ENCODE measurements at regions not wholly inside any gene's neighbourhood (a gene's known extent, or its start where the extent isn't known, plus 50 kb on each side); places are given as distances from the start of the nearest gene placed in this dataset.

- Histone ChIP-seq H3K27ac (no peak overlapping the region), H3K4me3 (no peak overlapping the region)
- TF ChIP-seq, protein P1, sequence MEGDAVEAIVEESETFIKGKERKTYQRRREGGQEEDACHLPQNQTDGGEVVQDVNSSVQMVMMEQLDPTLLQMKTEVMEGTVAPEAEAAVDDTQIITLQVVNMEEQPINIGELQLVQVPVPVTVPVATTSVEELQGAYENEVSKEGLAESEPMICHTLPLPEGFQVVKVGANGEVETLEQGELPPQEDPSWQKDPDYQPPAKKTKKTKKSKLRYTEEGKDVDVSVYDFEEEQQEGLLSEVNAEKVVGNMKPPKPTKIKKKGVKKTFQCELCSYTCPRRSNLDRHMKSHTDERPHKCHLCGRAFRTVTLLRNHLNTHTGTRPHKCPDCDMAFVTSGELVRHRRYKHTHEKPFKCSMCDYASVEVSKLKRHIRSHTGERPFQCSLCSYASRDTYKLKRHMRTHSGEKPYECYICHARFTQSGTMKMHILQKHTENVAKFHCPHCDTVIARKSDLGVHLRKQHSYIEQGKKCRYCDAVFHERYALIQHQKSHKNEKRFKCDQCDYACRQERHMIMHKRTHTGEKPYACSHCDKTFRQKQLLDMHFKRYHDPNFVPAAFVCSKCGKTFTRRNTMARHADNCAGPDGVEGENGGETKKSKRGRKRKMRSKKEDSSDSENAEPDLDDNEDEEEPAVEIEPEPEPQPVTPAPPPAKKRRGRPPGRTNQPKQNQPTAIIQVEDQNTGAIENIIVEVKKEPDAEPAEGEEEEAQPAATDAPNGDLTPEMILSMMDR (IDR thresholded peaks at IDR 0.05) = no peak
- no peak for DNase-seq (ENCODE audit: low spot score)
These were observed 283.0 kb upstream of the PLXNA2 start for GRCh38 chr1:208527156-208527555.

DNA sequence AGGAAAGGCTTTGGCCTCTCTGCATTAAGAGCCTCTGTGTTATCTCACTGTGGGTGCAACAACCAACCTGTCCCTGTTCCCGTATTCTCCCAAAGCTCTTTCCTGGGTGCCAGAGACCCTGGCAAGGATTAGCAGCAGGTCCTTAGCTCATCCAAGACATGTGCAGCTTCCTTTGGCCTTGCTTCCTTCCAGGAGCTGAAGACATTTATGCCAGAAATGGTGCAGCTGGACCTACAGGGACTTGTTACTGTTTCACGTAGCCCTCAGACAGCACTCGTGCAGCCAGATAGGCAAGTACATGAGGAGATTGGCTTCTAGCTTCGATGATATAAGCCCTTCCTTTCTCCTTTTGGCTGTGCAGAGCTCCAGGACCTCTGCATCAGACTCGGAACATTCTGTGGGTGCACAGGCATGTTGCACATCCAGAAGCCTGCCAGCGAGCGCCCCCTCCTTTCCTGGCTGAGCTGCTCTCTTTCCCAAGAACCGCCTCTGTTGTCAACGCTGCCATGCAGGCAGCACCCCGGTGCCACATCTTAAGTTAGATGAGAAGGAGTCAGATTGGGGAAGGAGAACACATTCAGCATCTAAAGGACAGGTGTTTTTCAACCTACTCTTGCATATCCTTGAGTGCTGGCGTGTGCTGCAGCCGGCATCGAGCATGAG lies 284.5 kb upstream of the PLXNA2 start:
- TF ChIP-seq, protein P1 (IDR thresholded peaks at IDR 0.05) = no peak
- H3K4me3 ChIP-seq = no peak overlapping the region
- DNase-seq (ENCODE audit: low spot score) = no peak
- no peak overlapping the region for H3K27ac ChIP-seq

- no peak for DNase-seq (ENCODE audit: low spot score)
- Histone ChIP-seq H3K4me3 (no peak overlapping the region), H3K27ac (no peak overlapping the region)
- TF ChIP-seq, protein P1 (IDR thresholded peaks at IDR 0.05) = no peak
These were observed 287.0 kb upstream of the PLXNA2 start for GRCh38 chr1:208531003-208531750.

DNA sequence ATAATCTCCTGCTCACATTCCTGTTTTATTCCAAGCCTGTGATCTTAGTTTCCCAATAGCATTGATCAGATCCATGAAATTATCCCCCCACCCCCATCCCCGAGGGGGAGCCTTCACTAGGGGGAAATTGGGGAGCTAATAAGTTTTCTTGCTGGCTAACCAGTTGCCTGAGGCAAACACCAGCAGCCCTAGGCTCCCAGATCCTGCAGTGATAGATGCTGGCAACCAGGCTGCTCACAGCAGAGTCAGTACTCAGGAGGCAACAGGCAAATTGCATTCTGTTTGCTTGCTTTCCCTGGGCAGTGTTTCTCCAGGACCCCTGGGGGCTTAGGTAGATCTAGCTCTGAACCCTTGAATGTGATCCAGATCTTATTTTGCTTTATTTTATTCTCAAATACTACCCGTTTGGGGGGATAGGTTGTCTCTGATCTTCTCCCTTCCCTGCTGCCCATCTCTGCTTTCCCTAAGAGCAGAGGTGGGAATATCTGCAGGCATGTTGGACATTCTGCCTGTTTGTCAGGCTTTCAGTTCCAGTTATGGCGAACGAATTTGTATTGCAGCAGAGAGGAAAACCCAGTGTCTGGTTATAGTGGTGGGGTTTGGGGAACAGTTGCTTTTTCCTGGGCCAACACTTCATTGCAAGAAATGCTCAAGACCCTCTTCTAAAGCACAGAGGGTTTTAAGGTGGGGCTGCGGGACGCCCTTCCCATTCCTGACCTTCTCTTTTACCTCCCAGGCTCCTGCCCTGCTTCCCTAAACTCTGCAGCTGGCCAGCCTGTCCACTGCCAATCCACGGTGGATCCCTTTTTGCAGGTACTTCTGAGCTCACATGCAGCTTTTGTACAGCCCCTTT lies 289.8 kb upstream of the PLXNA2 start:
- no peak overlapping the region for H3K27ac ChIP-seq
- TF ChIP-seq, protein P1 (IDR thresholded peaks at IDR 0.05) = no peak
- H3K4me3 ChIP-seq = no peak overlapping the region
- no peak for DNase-seq (ENCODE audit: low spot score)

GRCh38 chr1:208534599-208534897 lies 290.4 kb upstream of the PLXNA2 start:
- no peak overlapping the region for H3K4me3 ChIP-seq
- no peak overlapping the region for H3K27ac ChIP-seq
- no peak for DNase-seq (ENCODE audit: low spot score)
- TF ChIP-seq, protein P1 (IDR thresholded peaks at IDR 0.05) = no peak

DNA sequence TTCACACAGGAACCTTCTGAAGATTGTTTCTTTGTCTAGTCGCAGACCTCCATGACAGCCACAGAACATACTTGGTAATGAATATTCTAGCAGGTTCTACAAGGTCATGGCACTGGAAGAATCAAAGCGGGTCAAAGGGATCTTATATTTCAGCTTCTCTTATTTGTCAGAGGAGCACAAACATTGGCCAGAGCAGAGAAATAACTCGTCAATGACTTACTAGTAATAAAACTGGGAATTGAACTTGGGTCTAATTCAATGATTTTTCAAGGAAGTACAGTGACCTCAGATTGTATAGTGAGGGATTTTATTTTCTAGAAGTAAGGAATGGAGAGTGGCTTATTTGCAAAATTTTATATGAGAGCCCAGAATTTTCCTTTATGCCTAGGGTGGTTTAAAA lies 290.8 kb upstream of the PLXNA2 start:
- H3K4me3 ChIP-seq = no peak overlapping the region
- DNase-seq (ENCODE audit: low spot score) = no peak
- H3K27ac ChIP-seq = no peak overlapping the region
- TF ChIP-seq, protein P1 (IDR thresholded peaks at IDR 0.05) = no peak
